ENCODE measurements at regions not wholly inside any gene's neighbourhood (a gene's known extent, or its start where the extent isn't known, plus 50 kb on each side); places are given as distances from the start of the nearest gene placed in this dataset.

DNA sequence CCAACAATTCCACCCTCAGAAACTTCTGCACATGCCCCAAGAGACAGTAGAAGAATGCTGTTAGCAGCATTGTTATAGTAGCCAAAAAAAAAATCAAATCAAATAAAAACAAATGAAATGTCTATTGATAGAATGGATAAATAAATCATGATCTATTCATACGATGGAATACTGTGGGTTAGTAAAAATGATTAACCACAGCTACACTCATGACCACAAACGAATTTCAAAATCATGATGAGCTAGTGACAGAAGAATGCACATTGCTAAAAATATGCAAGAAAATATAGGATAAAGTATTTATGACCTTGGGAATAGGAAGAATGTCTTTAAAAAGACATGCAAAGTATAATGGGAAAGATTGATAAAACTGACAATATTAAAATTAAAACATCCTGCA lies 57.5 kb upstream of the ACAN start:
- Histone ChIP-seq H3K27ac (ENCODE audit: insufficient read depth, low read length) (no peak overlapping the region), H2BK5ac (ENCODE audit: low read depth, low read length, poor library complexity, severe bottlenecking) (no peak overlapping the region), H2BK15ac (ENCODE audit: low read depth, low read length) (no peak overlapping the region), H3K56ac (ENCODE audit: extremely low read depth, insufficient read depth, low read length) (no peak overlapping the region), H2AK5ac (ENCODE audit: low read depth, low read length) (no peak overlapping the region), H3K4ac (ENCODE audit: low read depth, low read length) (no peak overlapping the region), H2BK120ac (ENCODE audit: low read depth, low read length) (no peak overlapping the region), H3K14ac (replicated peaks; ENCODE audit: low read depth, low read length) (no peak overlapping the region), H4K91ac (ENCODE audit: insufficient read depth, low read depth, low read length) (no peak overlapping the region), H3K4me2 (ENCODE audit: low read depth, low read length) (no peak overlapping the region), H2AK9ac (replicated peaks; ENCODE audit: low read depth, low read length, poor library complexity) (no peak overlapping the region), H3K27me3 (ENCODE audit: control insufficient read depth, insufficient read depth, low read length) (peaks cover 2% of the 10 kb centered on the region), H2AFZ (replicated peaks; ENCODE audit: low read length, poor library complexity) (no peak overlapping the region), H2BK20ac (ENCODE audit: low read depth, low read length) (no peak overlapping the region), H4K20me1 (ENCODE audit: insufficient read depth, low read length) (no peaks in the 10 kb centered on the region), H3K9ac (ENCODE audit: low read depth, low read length) (no peak overlapping the region), H3K79me1 (ENCODE audit: low read depth in 1 of 2, low read length in 2 of 2) (no peaks in the 10 kb centered on the region), H3K23ac (ENCODE audit: low read depth, low read length) (no peak overlapping the region), H4K8ac (ENCODE audit: low read depth in 2 of 2, low read length in 2 of 2) (no peak overlapping the region), H3K9me3 (ENCODE audit: control insufficient read depth, insufficient read depth, low read length) (no peaks in the 10 kb centered on the region), H3K36me3 (ENCODE audit: control insufficient read depth, insufficient read depth, low read length) (no peaks in the 10 kb centered on the region), H4K5ac (ENCODE audit: low read depth, low read length) (no peak overlapping the region), H3K18ac (ENCODE audit: low read depth, low read length) (no peak overlapping the region), H3K4me3 (ENCODE audit: insufficient read depth, low read depth, low read length) (no peak overlapping the region), H3K9me1 (ENCODE audit: insufficient read depth, low read length) (0 out of 2 replicates have a peak, but pooled peaks cover 5% of the 10 kb centered on the region), H3K4me1 (ENCODE audit: control insufficient read depth, insufficient read depth, low read length) (peaks cover 6% of the 10 kb centered on the region)
- peak; percentile 55; the same call in 1 of the 2 replicates for TF ChIP-seq CEBPB (IDR thresholded peaks at IDR 0.05; ENCODE audit: low read depth, low read length)
- no peak for TF ChIP-seq CHD1 (IDR thresholded peaks at IDR 0.05; ENCODE audit: low read depth, low read length)
- no TSS peak for BruUV-seq (replicated peaks)
- WGBS, 2 experiments (ENCODE audit: extremely low coverage in 2 of 2, insufficient read length in 1 of 2) = no CpG with 5 or more reads among the region's 2 CpGs
- CTCF ChIA-PET = interaction anchor here (0.6 kb wide), 1 partner anchor 22 kb away, joined by 6 read pairs; no protein-coding TSS in a partner anchor
- dilution Hi-C loops (cut with HindIII; ENCODE audit: low sequenced_read_pairs, unreplicated experiment) = no loop called here
- DNase-seq = peak; percentile 75
- POLR2A ChIA-PET (ENCODE audit: unreplicated experiment) = no interaction called here
- in situ Hi-C loops (cut with MboI; ENCODE audit: low sequenced_read_pairs) = no loop called here
- intact Hi-C loops (cut with micrococcal nuclease) = no loop called here
- peak; percentile 51 for ATAC-seq (ENCODE audit: low read depth)

All from IMR-90 (cell line).